Colonic mucosa (tissue), 4 donors: ENCODE measurements at regions not wholly inside any gene's neighbourhood (a gene's known extent, or its start where the extent isn't known, plus 50 kb on each side); places are given as distances from the start of the nearest gene placed in this dataset.

Experiments used
- DNase-seq: peaks from one replicate; pipeline ENCODE4 v3.0.0-alpha.2; 2020
- H3K27ac ChIP-seq: fragments of 200-600 bp; one replicate; pipeline ENCODE4 v1.8.0; 2021
- H3K27me3 ChIP-seq: fragments of 200-600 bp; one replicate; pipeline ENCODE4 v1.8.0; 2021
- H3K36me3 ChIP-seq: fragments of 200-600 bp; one replicate; pipeline ENCODE4 v1.8.0; 2021
- H3K4me1 ChIP-seq: fragments of 200-600 bp; one replicate; pipeline ENCODE4 v1.8.0; 2021; ENCODE audit warnings: mild to moderate bottlenecking
- H3K4me3 ChIP-seq: fragments of 200-600 bp; one replicate; pipeline ENCODE4 v1.8.0; 2021
- H3K9ac ChIP-seq, 2 donors: one replicate each; pipeline ENCODE4 v1.7.0; 2013; ENCODE audit warnings: control low read depth in 2 of 2, low read depth in 2 of 2, low read length in 2 of 2
- H3K9me3 ChIP-seq: fragments of 200-600 bp; one replicate; pipeline ENCODE4 v1.8.0; 2021
- CTCF ChIP-seq: fragments of 200-600 bp; IDR thresholded peaks from one replicate; pipeline ENCODE4 v1.8.0; 2022; ENCODE audit warnings: antibody characterized with exemption, mild to moderate bottlenecking
- intact Hi-C: fragments of 100-400 bp; cut with DNase I; formaldehyde crosslinking; loops from one replicate; pipeline ENCODE4 v1.14.1; 2022
- donor health status: healthy.
- donor health status: DM: no; HTN: no; CAD: no.
- donor health status: DM: no; HTN: no; CAD: no.

GRCh38 chr5:155897761-155898160, 429.2 kb upstream of the SGCD start:
- H3K9me3 ChIP-seq = no peaks in the 10 kb centered on the region
- H3K27ac ChIP-seq = no peak overlapping the region
- intact Hi-C loops = no loop called here
- no peaks in the 10 kb centered on the region for H3K27me3 ChIP-seq
- H3K36me3 ChIP-seq = no peaks in the 10 kb centered on the region
- no peak overlapping the region for H3K9ac ChIP-seq
- no peak for TF ChIP-seq CTCF
- no peak for DNase-seq
- no peaks in the 10 kb centered on the region for H3K4me1 ChIP-seq
- no peak overlapping the region for H3K4me3 ChIP-seq

- no peak overlapping the region for H3K9ac ChIP-seq
- intact Hi-C loops = no loop called here
- no peaks in the 10 kb centered on the region for H3K36me3 ChIP-seq
- H3K9me3 ChIP-seq = no peaks in the 10 kb centered on the region
- H3K4me1 ChIP-seq = no peaks in the 10 kb centered on the region
- no peak for DNase-seq
- H3K27ac ChIP-seq = no peak overlapping the region
- no peaks in the 10 kb centered on the region for H3K27me3 ChIP-seq
- no peak overlapping the region for H3K4me3 ChIP-seq
- no peak for TF ChIP-seq CTCF
These were observed 428.7 kb upstream of the SGCD start for GRCh38 chr5:155898284-155898683.

- Histone ChIP-seq H3K9me3 (no peaks in the 10 kb centered on the region), H3K36me3 (no peaks in the 10 kb centered on the region), H3K4me1 (no peaks in the 10 kb centered on the region), H3K4me3 (no peak overlapping the region), H3K27ac (no peak overlapping the region), H3K27me3 (no peaks in the 10 kb centered on the region), H3K9ac (no peak overlapping the region)
- no peak for DNase-seq
- intact Hi-C loops = no loop called here
- no peak for TF ChIP-seq CTCF
These were observed 423.2 kb upstream of the SGCD start for GRCh38 chr5:155903791-155904190.

- intact Hi-C loops = no loop called here
- Histone ChIP-seq H3K36me3 (no peaks in the 10 kb centered on the region), H3K27me3 (no peaks in the 10 kb centered on the region), H3K9ac (no peak overlapping the region), H3K9me3 (no peaks in the 10 kb centered on the region), H3K4me1 (no peaks in the 10 kb centered on the region), H3K4me3 (no peak overlapping the region), H3K27ac (no peak overlapping the region)
- no peak for DNase-seq
- no peak for TF ChIP-seq CTCF
These were observed 421.6 kb upstream of the SGCD start for GRCh38 chr5:155905364-155905763.

- Histone ChIP-seq H3K36me3 (no peaks in the 10 kb centered on the region), H3K9ac (no peak overlapping the region), H3K27me3 (no peaks in the 10 kb centered on the region), H3K4me3 (no peak overlapping the region), H3K9me3 (no peaks in the 10 kb centered on the region), H3K27ac (no peak overlapping the region), H3K4me1 (no peaks in the 10 kb centered on the region)
- intact Hi-C loops = no loop called here
- no peak for TF ChIP-seq CTCF
- DNase-seq = no peak
These were observed 420.9 kb upstream of the SGCD start for GRCh38 chr5:155906046-155906445.

GRCh38 chr5:155908543-155908942, 418.4 kb upstream of the SGCD start:
- no peaks in the 10 kb centered on the region for H3K27me3 ChIP-seq
- intact Hi-C loops = no loop called here
- no peaks in the 10 kb centered on the region for H3K36me3 ChIP-seq
- TF ChIP-seq CTCF = no peak
- no peak overlapping the region for H3K4me3 ChIP-seq
- H3K9me3 ChIP-seq = no peaks in the 10 kb centered on the region
- no peak overlapping the region for H3K27ac ChIP-seq
- H3K4me1 ChIP-seq = no peaks in the 10 kb centered on the region
- H3K9ac ChIP-seq = no peak overlapping the region
- DNase-seq = no peak
